Transverse colon (tissue), 4 donors: ENCODE measurements at regions not wholly inside any gene's neighbourhood (a gene's known extent, or its start where the extent isn't known, plus 50 kb on each side); places are given as distances from the start of the nearest gene placed in this dataset.

Source experiments
- DNase-seq: peaks from one replicate; pipeline ENCODE4 v3.0.0-alpha.2; 2019
- H3K27ac ChIP-seq, 4 donors: fragments of 200-600 bp; sonication (generic); 2 replicates each; pipeline ENCODE4 v1.5.1; 2016 to 2018; ENCODE audit warnings: inconsistent platforms in 4 of 4
- H3K27me3 ChIP-seq: fragments of 200-600 bp; sonication (generic); 2 replicates; pipeline ENCODE4 v1.5.1; 2017; ENCODE audit warnings: inconsistent platforms
- H3K36me3 ChIP-seq, 4 donors: fragments of 200-600 bp; sonication (generic); 2 replicates each; pipeline ENCODE4 v1.5.1; 2017 to 2019; ENCODE audit warnings: inconsistent platforms in 4 of 4
- H3K4me1 ChIP-seq, 4 donors: fragments of 200-600 bp; sonication (generic); 2 replicates each; pipeline ENCODE4 v1.5.1; 2017 to 2020; ENCODE audit warnings: inconsistent platforms in 4 of 4
- H3K4me3 ChIP-seq, 4 donors: fragments of 200-600 bp; sonication (generic); 1 replicate in 1 of 4; 2 replicates in 3 of 4; pipeline versions ENCODE4 v1.5.1 to v1.6.1; 2017 to 2019; ENCODE audit warnings: inconsistent platforms in 4 of 4
- H3K9me3 ChIP-seq, 2 donors: fragments of 200-600 bp; sonication (generic); 2 replicates each; pipeline ENCODE4 v1.5.1; 2017 to 2019; ENCODE audit warnings: inconsistent platforms in 2 of 2
- CTCF ChIP-seq, 5 experiments: fragments of 200-600 bp in 3 of 5; fragments of 450-650 bp in 2 of 5; sonication (generic) in 3 of 5; IDR thresholded peaks; 1 replicate in 2 of 5; 2 replicates in 3 of 5; pipeline ENCODE4 v1.5.1; 2016 to 2017; ENCODE audit warnings: antibody characterized with exemption in 5 of 5, inconsistent platforms in 3 of 5, mild to moderate bottlenecking in 2 of 5, moderate library complexity in 1 of 5
- EP300 ChIP-seq: sonication (generic); formaldehyde crosslinking; IDR thresholded peaks from one replicate; pipeline ENCODE4 v1.6.1; 2017; ENCODE audit warnings: antibody characterized with exemption, low read depth
- POLR2A ChIP-seq: fragments of 450-650 bp; IDR thresholded peaks from one replicate; pipeline ENCODE4 v1.6.1; 2016; ENCODE audit warnings: antibody characterized with exemption, mild to moderate bottlenecking, moderate library complexity
- POLR2AphosphoS5 ChIP-seq, 3 donors: sonication (generic); formaldehyde crosslinking; IDR thresholded peaks; one replicate each; pipeline ENCODE4 v1.6.1; 2016; ENCODE audit warnings: antibody characterized with exemption in 3 of 3
- WGBS, 2 donors: methylation state at CpG; one replicate each; pipeline ENCODE4 v1.1.5; 2018; ENCODE audit warnings: low coverage in 1 of 2; 5-methylcytosine and 5-hydroxymethylcytosine counted together
- in situ Hi-C, 4 donors: fragments of 200-750 bp; cut with MboI; loops; one replicate each; pipeline versions ENCODE4 v1.15.0 to v1.15.1; 2017; ENCODE audit warnings: low sequenced_read_pairs in 3 of 4, low pct_ligation_motif_present in 1 of 4, low pct_unique_long_range_greater_than_20kb in 1 of 4
- intact Hi-C: fragments of 100-400 bp; cut with DNase I; formaldehyde crosslinking; loops from one replicate; pipeline ENCODE4 v1.15.1; 2023; ENCODE audit warnings: low total_unique reads

DNA sequence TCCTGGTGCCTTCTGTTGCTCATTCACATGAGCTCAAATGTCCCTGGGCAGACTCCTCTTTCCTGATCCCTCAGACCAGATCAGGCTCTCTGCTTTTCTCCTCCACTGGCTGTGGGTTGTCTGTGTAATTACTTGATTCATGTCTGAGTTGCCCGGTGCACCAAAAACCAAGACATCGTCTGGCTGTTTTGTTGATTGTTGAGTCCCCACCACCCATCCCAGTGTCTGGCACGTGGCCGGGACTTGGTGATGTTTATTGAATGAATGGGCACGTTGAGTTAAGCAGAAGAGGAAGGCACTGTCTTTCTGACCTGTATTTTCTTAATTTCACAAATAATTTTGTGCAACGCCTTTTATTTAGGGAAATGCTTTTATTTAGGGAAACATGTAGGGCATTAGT is 499.1 kb upstream of the HS6ST1 start:
- H3K27me3 ChIP-seq: no peaks in the 10 kb centered on the region
- H3K4me3 ChIP-seq: no peak overlapping the region
- H3K9me3 ChIP-seq: no peaks in the 10 kb centered on the region
- intact Hi-C loops: no loop called here
- in situ Hi-C loops: no loop called here
- no peaks in the 10 kb centered on the region for H3K4me1 ChIP-seq
- no peaks in the 10 kb centered on the region for H3K36me3 ChIP-seq
- no peak for DNase-seq
- TF ChIP-seq POLR2AphosphoS5 (IDR thresholded peaks at IDR 0.05): no peak
- no peak for TF ChIP-seq EP300
- no peak for TF ChIP-seq CTCF (IDR thresholded peaks at IDR 0.05)
- no peak for TF ChIP-seq POLR2A
- WGBS, 2 donors: 67 to 87% methylated on average over 4 to 6 of the region's 6 CpGs
- H3K27ac ChIP-seq: no peak overlapping the region

- H3K4me1 ChIP-seq: no peaks in the 10 kb centered on the region
- no peak overlapping the region for H3K4me3 ChIP-seq
- no peak overlapping the region for H3K27ac ChIP-seq
- no peak for DNase-seq
- intact Hi-C loops: no loop called here
- in situ Hi-C loops: no loop called here
- no peaks in the 10 kb centered on the region for H3K27me3 ChIP-seq
- 87 to 88% methylated on average over 2 of the region's 2 CpGs for WGBS, 2 donors
- no peaks in the 10 kb centered on the region for H3K36me3 ChIP-seq
- TF ChIP-seq POLR2AphosphoS5 (IDR thresholded peaks at IDR 0.05) (no peak), CTCF (IDR thresholded peaks at IDR 0.05) (no peak), POLR2A (no peak), EP300 (no peak)
- H3K9me3 ChIP-seq: no peaks in the 10 kb centered on the region
Observed at GRCh38 chr2:128818248-128818647, 499.6 kb upstream of the HS6ST1 start.

DNA sequence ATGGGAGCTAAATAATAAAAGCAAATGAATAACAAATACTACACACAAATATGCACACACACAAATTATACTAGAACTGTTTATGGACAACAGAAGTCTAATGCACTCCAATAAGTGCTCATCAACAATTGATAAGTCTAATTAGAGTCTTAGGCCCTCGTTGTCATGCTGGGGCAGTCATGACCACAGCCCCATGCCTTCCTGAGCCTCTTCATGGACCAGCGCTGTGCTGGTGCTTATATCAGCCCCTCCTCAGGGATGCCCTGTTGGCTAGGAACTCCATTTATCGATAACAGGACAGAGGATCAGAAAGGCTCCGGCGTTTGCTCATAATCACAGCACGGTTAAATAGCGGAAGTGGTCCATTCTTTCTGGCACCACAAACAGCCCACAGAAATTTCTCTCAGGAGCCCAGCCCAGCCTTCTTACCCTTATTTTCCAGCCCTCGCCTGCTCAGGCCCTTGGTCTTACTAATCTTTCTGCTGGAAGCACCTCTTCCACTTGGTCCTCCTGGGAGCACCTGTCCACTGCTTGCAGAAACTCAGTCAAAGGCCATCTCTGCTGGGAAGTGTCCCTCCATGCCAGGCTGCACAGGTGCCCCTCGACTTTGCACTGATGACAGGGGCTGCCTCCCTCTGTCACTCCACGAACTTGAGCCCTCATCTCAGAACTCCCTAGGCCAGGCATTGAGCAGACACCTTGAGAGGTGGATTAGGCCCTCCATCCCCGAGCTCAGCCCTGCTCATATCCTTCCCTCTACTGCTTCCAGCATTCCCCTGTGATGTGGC is 500.2 kb upstream of the HS6ST1 start:
- in situ Hi-C loops: no loop called here

GRCh38 chr2:128820452-128820851 is 501.8 kb upstream of the HS6ST1 start:
- WGBS, 2 donors: 83 to 92% methylated on average over 2 to 4 of the region's 4 CpGs
- Histone ChIP-seq H3K36me3 (no peaks in the 10 kb centered on the region), H3K27ac (no peak overlapping the region), H3K4me1 (no peaks in the 10 kb centered on the region), H3K4me3 (no peak overlapping the region), H3K27me3 (no peaks in the 10 kb centered on the region), H3K9me3 (no peaks in the 10 kb centered on the region)
- no peak for DNase-seq
- intact Hi-C loops (no loop called here), in situ Hi-C loops (no loop called here)
- no peak for TF ChIP-seq EP300
- no peak for TF ChIP-seq CTCF (IDR thresholded peaks at IDR 0.05)
- no peak for TF ChIP-seq POLR2AphosphoS5 (IDR thresholded peaks at IDR 0.05)
- no peak for TF ChIP-seq POLR2A

More for the DNA sequence above, 500.2 kb upstream of the HS6ST1 start:
- H3K4me3 ChIP-seq: no peak overlapping the region
- H3K9me3 ChIP-seq: no peaks in the 10 kb centered on the region
- intact Hi-C loops: no loop called here
- H3K27ac ChIP-seq: no peak overlapping the region
- no peak for DNase-seq
- WGBS, 2 donors: 77% methylated on average over 11 of the region's 11 CpGs; no CpG with 5 or more reads in 1 of the 2 donors
- H3K4me1 ChIP-seq: no peaks in the 10 kb centered on the region
- no peaks in the 10 kb centered on the region for H3K27me3 ChIP-seq
- TF ChIP-seq EP300 (no peak), CTCF (IDR thresholded peaks at IDR 0.05) (no peak), POLR2AphosphoS5 (IDR thresholded peaks at IDR 0.05) (no peak), POLR2A (no peak)
- no peaks in the 10 kb centered on the region for H3K36me3 ChIP-seq
